ENCODE measurements at regions not wholly inside any gene's neighbourhood (a gene's known extent, or its start where the extent isn't known, plus 50 kb on each side); places are given as distances from the start of the nearest gene placed in this dataset.

DNA sequence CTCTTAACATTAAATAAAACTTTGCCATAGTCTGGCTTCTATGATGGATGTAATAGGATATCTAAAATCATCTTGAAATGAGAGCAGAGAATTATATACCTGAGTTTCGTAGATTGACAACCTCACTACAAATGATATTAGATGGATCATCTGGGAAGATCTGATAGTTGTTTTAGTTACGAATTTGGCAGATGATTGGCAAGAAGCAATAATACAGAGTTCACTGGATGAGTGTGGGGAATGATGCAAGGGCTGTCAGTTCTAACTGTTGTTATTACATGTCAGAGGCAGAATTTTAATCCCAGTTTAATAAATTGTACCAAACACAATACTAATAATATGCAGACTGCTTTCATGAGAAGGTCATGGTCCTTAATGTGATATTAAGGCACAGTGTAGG, 585.2 kb downstream of the TRAM1L1 start:
- no peak for TF ChIP-seq EZH2phosphoT487 (IDR thresholded peaks at IDR 0.05; ENCODE audit: borderline replicate concordance)
- TF ChIP-seq, protein P1, sequence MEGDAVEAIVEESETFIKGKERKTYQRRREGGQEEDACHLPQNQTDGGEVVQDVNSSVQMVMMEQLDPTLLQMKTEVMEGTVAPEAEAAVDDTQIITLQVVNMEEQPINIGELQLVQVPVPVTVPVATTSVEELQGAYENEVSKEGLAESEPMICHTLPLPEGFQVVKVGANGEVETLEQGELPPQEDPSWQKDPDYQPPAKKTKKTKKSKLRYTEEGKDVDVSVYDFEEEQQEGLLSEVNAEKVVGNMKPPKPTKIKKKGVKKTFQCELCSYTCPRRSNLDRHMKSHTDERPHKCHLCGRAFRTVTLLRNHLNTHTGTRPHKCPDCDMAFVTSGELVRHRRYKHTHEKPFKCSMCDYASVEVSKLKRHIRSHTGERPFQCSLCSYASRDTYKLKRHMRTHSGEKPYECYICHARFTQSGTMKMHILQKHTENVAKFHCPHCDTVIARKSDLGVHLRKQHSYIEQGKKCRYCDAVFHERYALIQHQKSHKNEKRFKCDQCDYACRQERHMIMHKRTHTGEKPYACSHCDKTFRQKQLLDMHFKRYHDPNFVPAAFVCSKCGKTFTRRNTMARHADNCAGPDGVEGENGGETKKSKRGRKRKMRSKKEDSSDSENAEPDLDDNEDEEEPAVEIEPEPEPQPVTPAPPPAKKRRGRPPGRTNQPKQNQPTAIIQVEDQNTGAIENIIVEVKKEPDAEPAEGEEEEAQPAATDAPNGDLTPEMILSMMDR (conservative IDR thresholded peaks at IDR 0.05; ENCODE audit: low read length): no peak
- H3K27me3 ChIP-seq (ENCODE audit: insufficient read depth, low read length, poor library complexity, severe bottlenecking): no peaks in the 10 kb centered on the region

GRCh38 chr4:116489739-116490138, 595.6 kb downstream of the TRAM1L1 start:
- no peaks in the 10 kb centered on the region for H3K27me3 ChIP-seq (ENCODE audit: insufficient read depth, low read length, poor library complexity, severe bottlenecking)
- H3K4me3 ChIP-seq (ENCODE audit: low read length, poor library complexity, severe bottlenecking): no peak overlapping the region
- no peaks in the 10 kb centered on the region for H3F3A ChIP-seq (ENCODE audit: low read depth)
- H3K79me2 ChIP-seq (ENCODE audit: insufficient read depth, low read length): no peaks in the 10 kb centered on the region
- no peaks in the 10 kb centered on the region for H3K9me3 ChIP-seq (ENCODE audit: insufficient read depth, low read depth, low read length)
- TF ChIP-seq EZH2phosphoT487 (IDR thresholded peaks at IDR 0.05; ENCODE audit: borderline replicate concordance): no peak
- TF ChIP-seq, protein P1 (conservative IDR thresholded peaks at IDR 0.05; ENCODE audit: low read length): no peak
- H3K9me2 ChIP-seq (replicated peaks; ENCODE audit: low read depth, low read length): no peaks in the 10 kb centered on the region
- H2AFZ ChIP-seq (ENCODE audit: low read length): no peak overlapping the region
- no peaks in the 10 kb centered on the region for H4K20me1 ChIP-seq (ENCODE audit: insufficient read depth, low read length, poor library complexity, severe bottlenecking)
- no peaks in the 10 kb centered on the region for H3K4me1 ChIP-seq (ENCODE audit: insufficient read depth, low read length, poor library complexity, severe bottlenecking)
- no peaks in the 10 kb centered on the region for H3K36me3 ChIP-seq (ENCODE audit: insufficient read depth, low read length)
- H3K9ac ChIP-seq (ENCODE audit: low read depth, low read length, poor library complexity, severe bottlenecking): no peak overlapping the region
- no peak overlapping the region for H3K4me2 ChIP-seq (ENCODE audit: low read depth, low read length, poor library complexity, severe bottlenecking)

More for the DNA sequence above, 585.2 kb downstream of the TRAM1L1 start:
- H3K79me2 ChIP-seq (ENCODE audit: insufficient read depth, low read length): no peaks in the 10 kb centered on the region
- no peaks in the 10 kb centered on the region for H4K20me1 ChIP-seq (ENCODE audit: insufficient read depth, low read length, poor library complexity, severe bottlenecking)
- H3K4me1 ChIP-seq (ENCODE audit: insufficient read depth, low read length, poor library complexity, severe bottlenecking): peaks cover 8% of the 10 kb centered on the region
- no peak overlapping the region for H2AFZ ChIP-seq (ENCODE audit: low read length)
- no peaks in the 10 kb centered on the region for H3K9me2 ChIP-seq (replicated peaks; ENCODE audit: low read depth, low read length)
- no peaks in the 10 kb centered on the region for H3F3A ChIP-seq (ENCODE audit: low read depth)
- no peak overlapping the region for H3K4me2 ChIP-seq (ENCODE audit: low read depth, low read length, poor library complexity, severe bottlenecking)
- no peak overlapping the region for H3K4me3 ChIP-seq (ENCODE audit: low read length, poor library complexity, severe bottlenecking)
- H3K9ac ChIP-seq (ENCODE audit: low read depth, low read length, poor library complexity, severe bottlenecking): no peak overlapping the region
- H3K36me3 ChIP-seq (ENCODE audit: insufficient read depth, low read length): no peaks in the 10 kb centered on the region
- no peaks in the 10 kb centered on the region for H3K9me3 ChIP-seq (ENCODE audit: insufficient read depth, low read depth, low read length)

DNA sequence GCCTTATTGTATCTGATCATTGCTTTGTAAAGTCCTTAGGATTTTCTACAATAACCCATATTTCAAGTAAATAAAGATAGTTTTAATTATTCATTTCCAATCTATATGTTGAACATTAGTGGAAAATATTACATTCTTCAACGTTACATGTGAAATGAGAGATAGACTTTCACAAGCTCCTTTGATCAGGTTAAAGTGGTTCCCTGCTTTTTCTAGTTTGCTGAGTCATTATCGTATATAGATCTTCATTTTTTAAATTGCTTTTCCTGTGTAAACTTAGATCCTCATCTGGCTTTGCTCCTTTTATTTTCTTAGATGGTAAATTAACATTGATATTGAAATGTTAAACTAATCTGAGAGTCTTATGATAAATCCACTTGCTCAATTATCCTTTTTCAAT, 599.0 kb downstream of the TRAM1L1 start:
- no peaks in the 10 kb centered on the region for H4K20me1 ChIP-seq (ENCODE audit: insufficient read depth, low read length, poor library complexity, severe bottlenecking)
- no peak overlapping the region for H3K9ac ChIP-seq (ENCODE audit: low read depth, low read length, poor library complexity, severe bottlenecking)
- TF ChIP-seq, protein P1 (conservative IDR thresholded peaks at IDR 0.05; ENCODE audit: low read length): no peak
- no peak for TF ChIP-seq EZH2phosphoT487 (IDR thresholded peaks at IDR 0.05; ENCODE audit: borderline replicate concordance)

More for the DNA sequence above, 599.0 kb downstream of the TRAM1L1 start:
- no peaks in the 10 kb centered on the region for H3K36me3 ChIP-seq (ENCODE audit: insufficient read depth, low read length)
- no peaks in the 10 kb centered on the region for H3K4me1 ChIP-seq (ENCODE audit: insufficient read depth, low read length, poor library complexity, severe bottlenecking)
- no peaks in the 10 kb centered on the region for H3K9me3 ChIP-seq (ENCODE audit: insufficient read depth, low read depth, low read length)
- H3F3A ChIP-seq (ENCODE audit: low read depth): no peaks in the 10 kb centered on the region
- H3K4me3 ChIP-seq (ENCODE audit: low read length, poor library complexity, severe bottlenecking): no peak overlapping the region
- H3K9me2 ChIP-seq (replicated peaks; ENCODE audit: low read depth, low read length): no peaks in the 10 kb centered on the region
- no peaks in the 10 kb centered on the region for H3K79me2 ChIP-seq (ENCODE audit: insufficient read depth, low read length)
- no peaks in the 10 kb centered on the region for H3K27me3 ChIP-seq (ENCODE audit: insufficient read depth, low read length, poor library complexity, severe bottlenecking)
- no peak overlapping the region for H3K4me2 ChIP-seq (ENCODE audit: low read depth, low read length, poor library complexity, severe bottlenecking)
- H2AFZ ChIP-seq (ENCODE audit: low read length): no peak overlapping the region
